Astrocyte of the hippocampus (primary cell): ENCODE measurements at regions not wholly inside any gene's neighbourhood (a gene's known extent, or its start where the extent isn't known, plus 50 kb on each side); places are given as distances from the start of the nearest gene placed in this dataset.
"Not testable (repeated sequence)": the region's sequence is repeated elsewhere in the genome, so short reads cannot be mapped to it uniquely, and the experiment has no call there.

ENCODE experiments used
- DNase-seq: peaks from one replicate; pipeline ENCODE4 v3.0.0; 2011; ENCODE audit warnings: low read depth, low spot score

GRCh38 chr5:57002959-57003485 is 51.1 kb upstream of the MIER3 start:
- no peak for DNase-seq

DNA sequence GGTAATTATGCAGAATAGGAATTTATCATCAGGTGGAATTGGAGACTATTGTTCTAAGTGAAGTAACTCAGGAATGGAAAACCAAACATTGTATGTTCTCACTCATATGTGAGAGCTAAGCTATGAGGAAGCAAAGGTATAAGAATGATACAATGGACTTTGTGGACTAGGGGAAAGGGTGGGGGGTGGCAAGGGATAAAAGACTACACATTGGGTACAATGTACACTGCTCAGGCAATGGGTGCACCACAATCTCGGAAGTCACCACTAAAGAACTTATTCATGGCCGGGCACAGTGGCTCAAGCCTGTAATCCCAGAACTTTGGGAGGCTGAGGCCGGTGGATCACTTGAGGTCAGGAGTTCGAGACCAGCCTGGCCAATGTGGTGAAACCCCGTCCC is 51.6 kb upstream of the MIER3 start:
- not testable (repeated sequence) for DNase-seq

GRCh38 chr5:57004800-57005199 is 52.9 kb upstream of the MIER3 start:
- no peak for DNase-seq

DNA sequence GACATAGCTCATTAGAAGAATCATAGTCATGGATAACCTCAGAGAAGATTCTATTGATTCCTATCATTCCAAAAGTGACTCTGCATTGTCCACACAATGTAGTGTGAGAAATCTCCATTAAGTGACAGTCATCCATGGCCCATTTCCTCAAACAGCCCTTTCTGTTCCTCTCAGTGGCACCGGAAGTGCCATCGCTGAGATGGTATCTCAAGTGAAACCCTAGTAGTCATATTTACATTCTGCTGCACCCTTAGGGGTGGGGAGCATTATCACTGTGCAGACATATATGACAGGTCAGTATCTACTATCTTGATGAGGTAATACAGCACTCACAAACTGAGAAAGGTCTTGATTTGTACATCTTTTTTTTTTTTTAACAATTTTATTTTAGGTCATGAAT is 55.4 kb upstream of the MIER3 start:
- DNase-seq, result no peak

DNA sequence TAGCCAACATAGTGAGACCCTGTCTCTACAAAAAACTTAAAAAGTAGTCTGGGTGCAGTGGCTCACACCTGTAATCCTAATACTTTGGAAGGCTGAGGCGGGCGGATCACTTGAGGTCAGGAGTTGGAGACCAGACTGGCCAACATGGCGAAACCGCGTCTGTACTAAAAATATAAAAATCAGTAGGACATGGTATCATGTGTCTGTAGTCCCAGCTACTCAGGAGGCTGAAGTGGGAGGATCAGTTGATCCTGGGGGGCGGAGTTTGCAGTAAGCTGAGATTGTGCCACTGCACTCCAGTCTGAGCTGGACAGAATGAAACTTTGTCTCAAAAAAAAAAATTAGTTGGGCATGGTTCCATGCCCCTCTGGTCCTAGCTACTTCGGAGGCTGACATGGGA is 57.9 kb upstream of the MIER3 start:
- no peak for DNase-seq

DNA sequence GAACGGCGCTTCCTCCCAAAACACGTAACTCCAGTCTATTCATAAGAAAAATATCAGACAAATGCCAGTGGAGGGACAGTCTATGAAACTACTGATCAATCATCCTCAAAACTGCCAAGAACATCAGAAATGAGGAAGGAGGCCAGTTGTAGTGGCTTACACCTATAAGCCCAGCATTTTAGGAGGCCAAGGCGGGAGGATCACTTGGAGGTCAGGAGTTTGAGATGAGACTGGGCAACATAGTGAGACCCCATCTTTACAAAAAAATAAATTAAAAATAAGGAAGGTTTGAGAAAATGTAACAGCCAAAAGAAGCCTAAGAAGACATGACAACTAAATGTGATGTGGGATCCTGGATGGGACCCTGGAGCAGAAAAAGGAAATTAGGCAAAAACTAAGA is 58.9 kb upstream of the MIER3 start:
- DNase-seq, result no peak

- DNase-seq, result no peak
Observed at GRCh38 chr5:57012511-57012910, 60.6 kb upstream of the MIER3 start.

DNA sequence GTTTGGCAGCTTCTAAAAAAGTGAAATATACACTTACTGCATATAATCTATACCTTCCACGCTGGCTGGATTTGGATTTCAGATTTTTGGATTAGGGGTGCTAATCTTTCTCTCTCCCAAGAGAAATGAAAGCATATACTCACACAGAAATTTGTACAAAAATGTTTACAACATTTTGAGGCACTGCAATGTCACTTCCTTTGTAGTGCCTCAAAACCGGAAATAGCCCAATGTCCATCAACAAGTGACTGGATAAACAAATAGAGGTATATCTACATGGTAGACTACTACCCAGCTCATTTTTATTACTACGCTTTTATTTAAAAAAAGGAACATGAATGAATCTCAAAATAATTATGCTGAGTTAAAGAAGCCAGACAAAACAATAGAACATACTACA is 74.0 kb upstream of the MIER3 start:
- no peak for DNase-seq

GRCh38 chr5:57028161-57028560 is 76.2 kb upstream of the MIER3 start:
- no peak for DNase-seq

DNA sequence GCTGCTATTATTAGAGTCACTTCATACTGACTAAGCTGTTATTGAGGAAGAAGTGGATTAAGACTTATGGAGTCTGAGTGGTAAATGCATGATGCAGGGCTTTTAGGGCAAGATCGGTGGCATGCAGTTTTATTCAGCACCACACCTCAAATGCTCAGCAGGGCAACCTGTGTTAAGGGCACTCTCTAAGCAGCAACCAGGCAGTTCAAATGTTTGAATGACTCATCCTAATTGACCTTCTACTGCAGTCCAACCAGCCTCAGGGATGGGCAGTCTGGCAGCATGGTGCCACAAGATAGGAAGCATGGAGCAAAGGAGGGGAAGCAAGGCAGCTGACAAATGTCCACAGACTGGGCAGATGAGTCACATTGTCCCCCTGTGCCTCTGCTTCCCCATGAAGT is 80.2 kb upstream of the MIER3 start:
- no peak for DNase-seq

GRCh38 chr5:57033103-57033502 is 81.2 kb upstream of the MIER3 start:
- DNase-seq, result no peak

GRCh38 chr5:57033503-57033902 is 81.6 kb upstream of the MIER3 start:
- no peak for DNase-seq

- no peak for DNase-seq
Observed at GRCh38 chr5:57034201-57034916, 82.4 kb upstream of the MIER3 start.

DNA sequence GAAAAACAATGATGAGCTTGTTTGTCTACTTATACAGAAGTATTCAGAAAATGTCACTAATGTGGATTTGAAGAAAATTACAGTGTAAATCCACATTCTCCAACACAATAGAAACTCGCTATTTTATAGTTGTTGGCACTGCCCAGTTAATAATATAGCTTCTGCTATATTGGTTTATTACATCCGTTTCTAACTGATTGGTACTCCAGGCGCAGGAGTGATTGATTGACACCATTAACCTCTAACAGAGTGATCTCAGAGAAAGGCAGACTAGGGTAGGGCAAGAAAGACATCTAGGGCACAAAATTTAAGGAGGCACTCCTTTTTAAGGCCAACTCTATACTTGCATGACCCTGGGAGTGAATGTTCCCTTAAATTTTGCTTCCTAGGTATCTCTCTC is 84.0 kb upstream of the MIER3 start:
- no peak for DNase-seq

DNA sequence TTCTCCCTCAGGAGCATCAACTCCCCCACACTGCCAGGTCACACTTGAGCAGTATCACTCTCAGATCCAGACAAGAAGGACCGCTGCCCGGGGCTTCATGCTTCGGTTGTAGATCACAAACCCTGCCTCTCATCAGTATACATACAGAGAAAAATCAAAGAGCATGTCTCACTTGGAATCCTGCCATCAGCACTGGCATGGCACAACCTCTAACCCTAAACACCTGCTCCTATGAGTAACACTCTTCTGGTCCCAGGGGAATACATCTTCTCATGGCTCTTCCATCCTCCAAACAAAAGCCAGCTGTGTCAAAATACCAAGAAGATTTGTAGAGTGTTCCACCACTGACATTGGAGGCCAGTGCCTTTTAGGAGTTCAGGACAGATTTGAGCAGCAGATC is 84.8 kb upstream of the MIER3 start:
- DNase-seq, result no peak

DNA sequence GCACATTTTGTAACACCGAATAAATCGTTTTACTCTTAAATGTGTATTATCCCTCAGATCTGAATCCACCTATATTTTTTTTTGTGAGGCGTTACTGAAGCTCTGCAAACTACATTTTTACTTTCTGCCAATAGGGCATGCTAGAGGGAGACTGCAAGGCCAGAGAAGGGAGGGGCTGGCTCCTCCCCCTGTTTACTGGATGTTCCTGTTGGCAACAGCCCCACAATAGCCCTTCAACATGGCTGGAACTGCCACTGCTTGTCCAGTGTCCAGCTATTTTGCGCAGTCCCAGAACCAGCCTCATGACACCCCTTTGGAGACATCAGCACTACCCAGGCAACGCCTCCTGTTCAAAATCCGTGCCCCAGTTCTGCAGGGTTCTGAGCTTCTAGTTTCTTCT is 85.4 kb upstream of the MIER3 start:
- DNase-seq, result no peak

- no peak for DNase-seq
Observed at GRCh38 chr5:57041570-57041969, 89.6 kb upstream of the MIER3 start.

- DNase-seq, result no peak
Observed at GRCh38 chr5:57042524-57042931, 90.6 kb upstream of the MIER3 start.

DNA sequence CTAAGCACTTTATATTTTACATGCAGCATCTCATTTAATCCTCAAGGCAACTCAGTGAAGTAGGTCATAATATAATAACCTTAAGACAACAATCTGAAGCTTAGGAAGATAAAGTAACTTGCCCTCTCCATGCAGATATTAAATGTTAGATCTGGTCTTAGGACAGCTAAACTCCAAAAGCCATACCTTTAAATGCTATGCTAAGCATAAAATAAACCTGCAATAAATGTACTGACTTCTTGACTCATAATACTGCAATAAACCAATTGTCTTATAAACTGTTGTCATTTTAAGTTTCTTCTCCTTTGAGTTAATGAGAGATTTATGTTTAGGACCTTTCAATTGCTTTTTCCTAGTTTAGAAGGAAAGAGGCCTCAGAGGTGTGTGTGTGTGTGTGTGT is 102.2 kb upstream of the MIER3 start:
- no peak for DNase-seq

DNA sequence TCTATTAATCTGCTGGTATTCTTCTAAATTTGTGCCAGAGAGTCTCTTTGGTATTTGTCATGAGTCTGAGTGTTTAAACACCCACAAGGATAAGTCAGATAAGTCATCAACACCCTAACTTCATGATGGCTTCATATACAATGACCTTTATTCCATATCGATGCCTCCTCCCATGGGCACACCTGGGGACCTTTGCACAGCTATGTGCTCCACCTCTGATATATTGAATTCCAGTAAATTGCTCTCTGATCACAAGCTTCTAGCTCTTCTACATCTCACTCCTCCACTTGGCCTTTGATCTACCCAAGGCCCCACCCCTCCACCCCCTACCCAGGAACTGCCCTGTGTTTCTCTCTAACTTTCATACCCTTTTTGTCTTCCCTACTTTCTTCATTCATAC is 102.7 kb upstream of the MIER3 start:
- no peak for DNase-seq

GRCh38 chr5:57055731-57056130 is 103.8 kb upstream of the MIER3 start:
- no peak for DNase-seq

- DNase-seq, result no peak
Observed at GRCh38 chr5:57063773-57064172, 110.1 kb upstream of the GPBP1 start.

GRCh38 chr5:57066924-57067596 is 106.8 kb upstream of the GPBP1 start:
- DNase-seq, result no peak

GRCh38 chr5:57067597-57067924 is 106.3 kb upstream of the GPBP1 start:
- DNase-seq, result peak; percentile 11
